Gastroesophageal sphincter (tissue), 4 donors: ENCODE measurements at regions not wholly inside any gene's neighbourhood (a gene's known extent, or its start where the extent isn't known, plus 50 kb on each side); places are given as distances from the start of the nearest gene placed in this dataset.

Source experiments
- ATAC-seq: fragments of 150-250 bp; one replicate; pipeline ENCODE4 v1.9.1; 2016; ENCODE audit warnings: mild to moderate bottlenecking, moderate library complexity
- H3K27ac ChIP-seq, 4 donors: fragments of 200-600 bp; sonication (generic) in 3 of 4; 1 replicate in 3 of 4; 2 replicates in 1 of 4; pipeline ENCODE4 v1.5.1; 2016 to 2019
- H3K27me3 ChIP-seq: fragments of 200-600 bp; sonication (generic); one replicate; pipeline ENCODE4 v1.5.1; 2019
- H3K36me3 ChIP-seq, 2 donors: fragments of 200-600 bp; sonication (generic); one replicate each; pipeline ENCODE4 v1.5.1; 2019; ENCODE audit warnings: control low read depth in 1 of 2
- H3K4me1 ChIP-seq, 3 donors: fragments of 200-600 bp; sonication (generic); 1 replicate in 2 of 3; 2 replicates in 1 of 3; pipeline ENCODE4 v1.5.1; 2016 to 2019; ENCODE audit warnings: control low read depth in 2 of 3
- H3K4me3 ChIP-seq, 2 donors: fragments of 200-600 bp; sonication (generic); one replicate each; pipeline ENCODE4 v1.5.1; 2019; ENCODE audit warnings: mild to moderate bottlenecking in 1 of 2, moderate library complexity in 1 of 2
- H3K9me3 ChIP-seq, 3 donors: fragments of 200-600 bp; sonication (generic); one replicate each; pipeline ENCODE4 v1.5.1; 2017 to 2019; ENCODE audit warnings: control low read depth in 2 of 3
- EP300 ChIP-seq: sonication (generic); formaldehyde crosslinking; IDR thresholded peaks from one replicate; pipeline ENCODE4 v1.6.1; 2017; ENCODE audit warnings: antibody characterized with exemption, mild to moderate bottlenecking
- POLR2A ChIP-seq, 2 donors: fragments of 450-650 bp; IDR thresholded peaks; one replicate each; pipeline ENCODE4 v1.6.1; 2017; ENCODE audit warnings: antibody characterized with exemption in 2 of 2, mild to moderate bottlenecking in 2 of 2, moderate library complexity in 1 of 2
- POLR2AphosphoS5 ChIP-seq: sonication (generic); formaldehyde crosslinking; IDR thresholded peaks from one replicate; pipeline ENCODE4 v1.6.1; 2017; ENCODE audit warnings: antibody characterized with exemption
- WGBS, 2 donors: methylation state at CpG; one replicate each; pipeline ENCODE4 v1.1.5; 2018; ENCODE audit warnings: low coverage in 1 of 2; 5-methylcytosine and 5-hydroxymethylcytosine counted together
- TF ChIP-seq, protein P1 (sequence below), 4 experiments: fragments of 200-600 bp in 2 of 4; fragments of 450-650 bp in 2 of 4; sonication (generic) in 1 of 4; IDR thresholded peaks; one replicate each; pipeline ENCODE4 v1.5.1; 2017 to 2019; ENCODE audit warnings: antibody characterized with exemption in 4 of 4, mild to moderate bottlenecking in 2 of 4, moderate library complexity in 2 of 4

DNA sequence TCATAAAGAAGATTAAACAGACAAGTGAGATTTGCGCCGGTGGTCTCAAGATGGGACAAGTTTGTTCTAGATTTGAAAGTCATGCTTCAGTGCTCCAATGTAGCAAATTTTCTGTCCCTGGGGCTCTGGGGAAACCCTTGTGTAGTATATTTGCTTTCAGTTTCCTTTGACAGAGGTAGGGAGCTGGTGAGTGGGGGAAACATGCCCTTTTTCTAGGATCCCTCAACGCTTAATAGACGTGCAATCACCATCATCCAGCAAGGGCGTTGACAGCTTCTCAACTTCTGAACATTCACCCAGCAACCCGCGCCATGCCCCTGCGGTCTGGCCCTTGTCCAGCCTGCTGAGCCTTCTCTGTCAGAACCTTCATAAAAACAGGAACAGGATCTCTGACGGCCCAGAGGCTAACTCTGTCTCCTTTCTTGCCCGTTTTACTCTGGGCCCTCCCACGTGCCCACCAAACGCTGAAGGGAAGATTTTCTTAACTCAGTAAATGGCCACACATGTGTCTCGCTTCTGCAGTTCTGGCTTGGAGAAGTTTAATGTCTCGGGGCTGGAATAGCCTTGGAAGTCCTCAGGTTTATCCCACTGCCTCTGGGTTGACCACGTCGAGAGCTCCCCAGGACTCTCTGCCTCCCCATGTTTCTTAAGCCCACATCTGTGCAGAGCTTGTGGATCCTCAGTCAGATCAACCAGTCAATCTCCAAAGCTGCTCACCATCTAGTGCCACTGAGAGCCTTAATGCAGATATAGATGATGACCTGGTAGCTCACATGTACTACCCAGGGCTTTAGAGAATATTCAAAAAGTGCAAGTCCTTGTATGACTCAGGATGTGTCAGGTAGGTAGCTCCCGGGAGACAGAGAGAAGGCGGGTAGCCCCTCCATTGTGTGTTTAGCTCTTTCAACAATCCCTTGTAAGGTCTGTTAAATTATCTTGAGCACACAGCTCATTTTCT is 58.1 kb upstream of the CCND2 start:
- ATAC-seq: peak; percentile 41
- Histone ChIP-seq H3K27me3 (peaks cover 21% of the 10 kb centered on the region), H3K4me3 (no peak overlapping the region)

DNA sequence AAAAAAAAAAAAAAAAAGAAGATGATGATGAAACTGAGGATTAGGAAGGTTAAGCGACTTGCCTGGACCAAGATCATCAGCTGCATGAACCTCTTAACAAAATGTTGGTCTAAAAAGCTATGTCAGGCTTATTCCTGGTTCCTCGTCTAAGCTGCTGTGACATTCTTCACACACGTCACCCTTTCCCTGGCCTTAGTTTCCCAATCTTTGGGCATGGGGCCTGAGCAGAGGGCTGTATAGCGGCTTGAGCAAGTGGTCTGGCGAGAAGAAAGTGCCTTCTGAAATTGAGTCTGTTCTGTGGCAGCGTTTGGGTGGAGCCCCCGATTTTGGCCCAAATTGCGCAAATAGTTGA is 58.7 kb upstream of the CCND2 start:
- no peak for ATAC-seq
- H3K27me3 ChIP-seq: peaks cover 21% of the 10 kb centered on the region
- H3K27ac ChIP-seq: no peak overlapping the region
- H3K4me1 ChIP-seq: no peaks in the 10 kb centered on the region
- no peaks in the 10 kb centered on the region for H3K9me3 ChIP-seq
- H3K36me3 ChIP-seq: no peaks in the 10 kb centered on the region
- WGBS, 2 donors: 85 to 93% methylated on average over 7 to 8 of the region's 8 CpGs
- no peak overlapping the region for H3K4me3 ChIP-seq
- TF ChIP-seq POLR2A (IDR thresholded peaks at IDR 0.05) (no peak), POLR2AphosphoS5 (no peak), EP300 (no peak)
- TF ChIP-seq, protein P1, sequence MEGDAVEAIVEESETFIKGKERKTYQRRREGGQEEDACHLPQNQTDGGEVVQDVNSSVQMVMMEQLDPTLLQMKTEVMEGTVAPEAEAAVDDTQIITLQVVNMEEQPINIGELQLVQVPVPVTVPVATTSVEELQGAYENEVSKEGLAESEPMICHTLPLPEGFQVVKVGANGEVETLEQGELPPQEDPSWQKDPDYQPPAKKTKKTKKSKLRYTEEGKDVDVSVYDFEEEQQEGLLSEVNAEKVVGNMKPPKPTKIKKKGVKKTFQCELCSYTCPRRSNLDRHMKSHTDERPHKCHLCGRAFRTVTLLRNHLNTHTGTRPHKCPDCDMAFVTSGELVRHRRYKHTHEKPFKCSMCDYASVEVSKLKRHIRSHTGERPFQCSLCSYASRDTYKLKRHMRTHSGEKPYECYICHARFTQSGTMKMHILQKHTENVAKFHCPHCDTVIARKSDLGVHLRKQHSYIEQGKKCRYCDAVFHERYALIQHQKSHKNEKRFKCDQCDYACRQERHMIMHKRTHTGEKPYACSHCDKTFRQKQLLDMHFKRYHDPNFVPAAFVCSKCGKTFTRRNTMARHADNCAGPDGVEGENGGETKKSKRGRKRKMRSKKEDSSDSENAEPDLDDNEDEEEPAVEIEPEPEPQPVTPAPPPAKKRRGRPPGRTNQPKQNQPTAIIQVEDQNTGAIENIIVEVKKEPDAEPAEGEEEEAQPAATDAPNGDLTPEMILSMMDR (IDR thresholded peaks at IDR 0.05): no peak

More for the DNA sequence above, 58.1 kb upstream of the CCND2 start:
- no peak for TF ChIP-seq POLR2A (IDR thresholded peaks at IDR 0.05)
- no peak for TF ChIP-seq POLR2AphosphoS5
- no peak for TF ChIP-seq EP300
- TF ChIP-seq, protein P1 (IDR thresholded peaks at IDR 0.05): no peak
- H3K27ac ChIP-seq: no peak overlapping the region
- H3K4me1 ChIP-seq: no peaks in the 10 kb centered on the region
- no peaks in the 10 kb centered on the region for H3K9me3 ChIP-seq
- WGBS, 2 donors: 68 to 86% methylated on average over 6 to 15 of the region's 18 CpGs
- H3K36me3 ChIP-seq: no peaks in the 10 kb centered on the region

DNA sequence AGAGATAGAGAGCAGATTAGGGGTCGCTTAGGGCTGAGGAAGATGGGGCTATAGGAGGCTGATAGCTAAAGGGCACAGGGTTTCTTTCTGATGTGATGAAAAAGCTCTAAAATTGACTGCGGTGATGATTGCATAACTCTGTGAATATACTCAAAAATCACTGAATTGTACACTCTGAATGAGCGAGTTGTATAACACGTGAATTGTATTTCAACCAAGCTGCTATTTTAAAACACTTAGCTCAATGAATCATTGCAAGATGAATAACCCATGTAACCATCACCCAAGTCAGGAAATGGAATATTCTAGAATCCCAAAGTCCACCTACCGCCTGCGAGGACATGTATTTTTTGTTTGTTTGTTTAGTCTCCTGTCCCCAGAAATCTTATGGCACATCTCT is 60.1 kb upstream of the CCND2 start:
- Histone ChIP-seq H3K27ac (no peak overlapping the region), H3K27me3 (peaks cover 21% of the 10 kb centered on the region), H3K4me1 (no peaks in the 10 kb centered on the region), H3K4me3 (no peak overlapping the region), H3K9me3 (no peaks in the 10 kb centered on the region), H3K36me3 (no peaks in the 10 kb centered on the region)
- ATAC-seq: no peak
- WGBS, 2 donors: 87 to 91% methylated on average over 5 to 6 of the region's 6 CpGs
- TF ChIP-seq, protein P1 (IDR thresholded peaks at IDR 0.05): no peak
- TF ChIP-seq EP300: no peak
- TF ChIP-seq POLR2AphosphoS5: no peak
- TF ChIP-seq POLR2A (IDR thresholded peaks at IDR 0.05): no peak

DNA sequence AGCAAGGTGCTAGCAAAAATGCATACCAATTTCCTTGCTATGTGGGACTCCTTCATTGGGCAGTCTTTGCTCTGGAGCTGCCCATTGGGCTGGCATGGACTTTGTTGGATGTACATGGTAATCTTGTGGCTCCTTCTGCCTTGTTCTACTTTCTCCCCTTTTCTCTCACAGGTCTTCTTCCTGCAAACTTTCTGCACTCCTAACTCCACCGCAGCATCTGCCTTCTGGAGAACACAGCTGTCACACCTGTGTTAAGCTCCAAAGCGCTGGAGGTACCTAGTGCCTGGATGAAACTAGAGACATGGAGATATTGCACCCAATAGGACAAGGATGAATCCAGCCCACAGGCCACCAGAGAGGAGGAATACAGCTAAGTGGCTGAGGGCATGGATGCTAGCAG is 60.7 kb upstream of the CCND2 start:
- no peaks in the 10 kb centered on the region for H3K36me3 ChIP-seq
- TF ChIP-seq, protein P1 (IDR thresholded peaks at IDR 0.05): no peak
- TF ChIP-seq POLR2AphosphoS5 (no peak), POLR2A (IDR thresholded peaks at IDR 0.05) (no peak), EP300 (no peak)

DNA sequence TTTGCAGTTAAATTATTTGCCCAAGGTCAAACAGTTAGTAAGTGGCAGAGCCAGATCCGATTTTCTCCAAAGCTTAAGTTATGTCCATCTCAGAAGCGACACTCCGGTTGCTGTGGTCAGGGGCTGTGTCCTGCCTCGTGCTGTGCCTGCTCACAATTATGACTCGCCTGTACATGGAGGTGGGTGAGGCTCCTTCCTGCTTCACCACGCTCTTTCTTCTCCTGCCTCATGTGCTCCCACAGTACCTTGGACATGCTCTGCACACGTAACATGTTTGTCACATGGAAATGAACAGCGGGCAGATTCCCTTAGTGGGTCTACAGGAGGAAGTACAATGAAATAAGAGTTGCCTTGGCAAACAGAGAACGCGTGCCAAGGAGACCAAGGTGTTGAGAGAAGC is 62.2 kb upstream of the CCND2 start:
- H3K9me3 ChIP-seq: no peaks in the 10 kb centered on the region
- 71 to 88% methylated on average over 1 to 5 of the region's 10 CpGs for WGBS, 2 donors
- no peak overlapping the region for H3K4me3 ChIP-seq
- TF ChIP-seq POLR2AphosphoS5: no peak
- no peak for TF ChIP-seq EP300
- no peak for ATAC-seq
- H3K27me3 ChIP-seq: peaks cover 29% of the 10 kb centered on the region
- H3K4me1 ChIP-seq: no peaks in the 10 kb centered on the region
- H3K36me3 ChIP-seq: no peaks in the 10 kb centered on the region
- no peak overlapping the region for H3K27ac ChIP-seq

More for the DNA sequence above, 60.7 kb upstream of the CCND2 start:
- Histone ChIP-seq H3K9me3 (no peaks in the 10 kb centered on the region), H3K4me1 (no peaks in the 10 kb centered on the region), H3K27me3 (peaks cover 23% of the 10 kb centered on the region), H3K4me3 (no peak overlapping the region), H3K27ac (no peak overlapping the region)
- 83% methylated on average over 1 of the region's 2 CpGs; no CpG with 5 or more reads in 1 of the 2 donors for WGBS, 2 donors
- ATAC-seq: no peak
